GM12872 (cell line): ENCODE measurements at regions not wholly inside any gene's neighbourhood (a gene's known extent, or its start where the extent isn't known, plus 50 kb on each side); places are given as distances from the start of the nearest gene placed in this dataset.

ENCODE experiments used
- TF ChIP-seq, protein P1 (sequence below): IDR thresholded peaks from 3 replicates; pipeline ENCODE4 v1.5.1; 2011; ENCODE audit warnings: low read depth, mild to moderate bottlenecking, low read length, moderate library complexity; ENCODE audit not compliant: insufficient read depth

DNA sequence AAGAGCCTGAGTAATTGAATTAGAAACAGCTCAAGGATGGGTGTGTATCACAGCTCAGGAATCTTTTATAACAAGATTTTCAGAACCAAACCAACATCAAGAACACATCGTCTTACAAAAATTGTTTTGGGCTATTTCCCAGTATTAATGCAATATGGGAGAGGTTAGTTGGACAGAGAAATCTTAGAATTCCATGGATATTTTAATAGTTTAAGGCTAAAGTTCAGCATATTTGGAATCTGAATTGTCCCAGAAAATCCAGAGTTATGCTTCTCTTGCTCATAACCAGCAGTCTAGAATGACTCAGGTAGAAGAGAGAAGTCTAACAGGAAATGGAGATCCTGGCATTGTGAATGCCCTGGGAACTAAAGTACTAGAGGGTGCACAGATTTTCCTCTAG, 74.6 kb downstream of the ADM start:
- TF ChIP-seq, protein P1, sequence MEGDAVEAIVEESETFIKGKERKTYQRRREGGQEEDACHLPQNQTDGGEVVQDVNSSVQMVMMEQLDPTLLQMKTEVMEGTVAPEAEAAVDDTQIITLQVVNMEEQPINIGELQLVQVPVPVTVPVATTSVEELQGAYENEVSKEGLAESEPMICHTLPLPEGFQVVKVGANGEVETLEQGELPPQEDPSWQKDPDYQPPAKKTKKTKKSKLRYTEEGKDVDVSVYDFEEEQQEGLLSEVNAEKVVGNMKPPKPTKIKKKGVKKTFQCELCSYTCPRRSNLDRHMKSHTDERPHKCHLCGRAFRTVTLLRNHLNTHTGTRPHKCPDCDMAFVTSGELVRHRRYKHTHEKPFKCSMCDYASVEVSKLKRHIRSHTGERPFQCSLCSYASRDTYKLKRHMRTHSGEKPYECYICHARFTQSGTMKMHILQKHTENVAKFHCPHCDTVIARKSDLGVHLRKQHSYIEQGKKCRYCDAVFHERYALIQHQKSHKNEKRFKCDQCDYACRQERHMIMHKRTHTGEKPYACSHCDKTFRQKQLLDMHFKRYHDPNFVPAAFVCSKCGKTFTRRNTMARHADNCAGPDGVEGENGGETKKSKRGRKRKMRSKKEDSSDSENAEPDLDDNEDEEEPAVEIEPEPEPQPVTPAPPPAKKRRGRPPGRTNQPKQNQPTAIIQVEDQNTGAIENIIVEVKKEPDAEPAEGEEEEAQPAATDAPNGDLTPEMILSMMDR = no peak

GRCh38 chr11:10379871-10380568, 75.0 kb upstream of the AMPD3 start:
- TF ChIP-seq, protein P1 = no peak

- TF ChIP-seq, protein P1 = no peak
These were observed 74.1 kb upstream of the AMPD3 start for GRCh38 chr11:10380921-10381320.

DNA sequence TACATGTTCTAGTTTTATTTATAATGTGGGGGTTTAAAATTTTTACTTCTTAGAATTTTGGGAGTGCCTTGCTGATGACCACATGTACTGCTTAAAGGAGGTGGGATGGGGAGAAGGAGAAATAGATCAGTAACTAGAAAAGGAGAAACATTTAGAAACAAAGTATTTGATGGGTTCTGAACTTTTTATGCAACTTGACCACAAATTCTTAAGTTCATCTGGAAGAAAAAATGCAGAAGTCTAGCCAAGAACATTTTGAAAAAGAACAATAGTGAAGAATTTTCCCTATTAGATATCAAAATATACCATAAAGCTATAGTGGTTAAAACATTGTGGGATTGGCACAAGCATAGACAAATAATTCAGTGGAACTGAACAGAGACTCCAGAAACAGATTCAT, 73.3 kb upstream of the AMPD3 start:
- TF ChIP-seq, protein P1 = no peak

DNA sequence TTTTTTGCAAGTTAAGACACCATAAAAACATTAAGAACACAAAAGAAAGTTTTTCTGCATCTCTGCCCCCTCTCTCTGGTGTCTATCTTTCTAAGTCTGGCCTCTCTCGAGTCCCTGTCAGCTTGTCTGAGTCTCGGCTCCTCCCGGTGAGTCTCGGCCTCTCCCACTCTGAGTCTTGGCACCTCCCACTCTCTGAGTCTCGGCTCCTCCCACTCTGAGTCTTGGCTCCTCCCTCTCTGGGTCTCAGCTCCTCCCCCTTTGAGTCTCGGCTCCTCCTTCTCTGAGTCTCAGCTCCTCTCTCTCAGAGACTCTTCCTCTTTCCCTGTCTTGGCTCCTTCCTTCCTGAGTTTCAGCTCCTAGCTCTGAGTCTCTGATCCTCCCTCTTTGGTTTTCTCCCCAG, 72.5 kb upstream of the AMPD3 start:
- TF ChIP-seq, protein P1 = no peak

- TF ChIP-seq, protein P1 = no peak
These were observed 69.4 kb upstream of the AMPD3 start for GRCh38 chr11:10385696-10386095.

- TF ChIP-seq, protein P1 = no peak
These were observed 68.7 kb upstream of the AMPD3 start for GRCh38 chr11:10386361-10386760.
